Neural cell (in vitro differentiated cells): ENCODE measurements at regions not wholly inside any gene's neighbourhood (a gene's known extent, or its start where the extent isn't known, plus 50 kb on each side); places are given as distances from the start of the nearest gene placed in this dataset.

Source experiments
- CTCF ChIP-seq: fragments of 450-650 bp; IDR thresholded peaks from 2 replicates; pipeline ENCODE4 v1.5.1; 2014; ENCODE audit warnings: antibody characterized with exemption, mild to moderate bottlenecking, moderate library complexity; ENCODE audit not compliant: poor library complexity, severe bottlenecking
- EP300 ChIP-seq: fragments of 450-650 bp; conservative IDR thresholded peaks from 2 replicates; pipeline ENCODE4 v1.6.1; 2014; ENCODE audit warnings: antibody characterized with exemption, mild to moderate bottlenecking, moderate library complexity; ENCODE audit not compliant: poor library complexity, severe bottlenecking
- EZH2 ChIP-seq: fragments of 200-600, 300-800 bp; shearing (Covaris generic), sonication (generic); IDR thresholded peaks from 2 replicates; pipeline ENCODE4 v1.6.1; 2014; ENCODE audit warnings: antibody characterized with exemption, low read length, borderline replicate concordance, mild to moderate bottlenecking; ENCODE audit not compliant: insufficient read depth, poor library complexity, severe bottlenecking
- MXI1 ChIP-seq: fragments of 450-650 bp; conservative IDR thresholded peaks from 2 replicates; pipeline ENCODE4 v1.6.1; 2014; ENCODE audit warnings: antibody characterized with exemption, mild to moderate bottlenecking; ENCODE audit not compliant: poor library complexity, severe bottlenecking
- POLR2AphosphoS5 ChIP-seq: IDR thresholded peaks from 2 replicates; pipeline ENCODE4 v1.6.1; 2012
- RAD21 ChIP-seq: fragments of 450-650 bp; conservative IDR thresholded peaks from 2 replicates; pipeline ENCODE4 v1.6.1; 2014; ENCODE audit warnings: antibody characterized with exemption, mild to moderate bottlenecking, moderate library complexity
- TAF1 ChIP-seq: IDR thresholded peaks from 2 replicates; pipeline ENCODE4 v1.6.1; 2012; ENCODE audit warnings: low read depth

- TF ChIP-seq POLR2AphosphoS5 (no peak), CTCF (no peak), EP300 (no peak), RAD21 (no peak), EZH2 (no peak), TAF1 (no peak), MXI1 (no peak)
Measured at GRCh38 chr17:77826132-77826873, 132.2 kb upstream of the TNRC6C start.
